ENCODE measurements at regions not wholly inside any gene's neighbourhood (a gene's known extent, or its start where the extent isn't known, plus 50 kb on each side); places are given as distances from the start of the nearest gene placed in this dataset.

GRCh38 chr6:43869079-43869710, 99.2 kb downstream of the VEGFA start:
- DNase-seq (ENCODE audit: low read depth): no peak

- no peak for DNase-seq (ENCODE audit: low read depth)
Observed at GRCh38 chr6:43868467-43868866, 98.5 kb downstream of the VEGFA start.

- DNase-seq (ENCODE audit: low read depth): no peak
Observed at GRCh38 chr6:43867996-43868395, 98.0 kb downstream of the VEGFA start.

GRCh38 chr6:43867246-43867645, 97.2 kb downstream of the VEGFA start:
- DNase-seq (ENCODE audit: low read depth): no peak

GRCh38 chr6:43865932-43866645, 96.1 kb downstream of the VEGFA start:
- no peak for DNase-seq (ENCODE audit: low read depth)

- DNase-seq (ENCODE audit: low read depth): no peak
Observed at GRCh38 chr6:43865086-43865485, 95.1 kb downstream of the VEGFA start.

- DNase-seq (ENCODE audit: low read depth): no peak
Observed at GRCh38 chr6:43862925-43863324, 92.9 kb downstream of the VEGFA start.

GRCh38 chr6:43861212-43861894, 91.3 kb downstream of the VEGFA start:
- DNase-seq (ENCODE audit: low read depth): no peak

- DNase-seq (ENCODE audit: low read depth): no peak
Observed at GRCh38 chr6:43860285-43860684, 90.3 kb downstream of the VEGFA start.

GRCh38 chr6:43859213-43859612, 89.2 kb downstream of the VEGFA start:
- no peak for DNase-seq (ENCODE audit: low read depth)

GRCh38 chr6:43858161-43859153, 88.4 kb downstream of the VEGFA start:
- DNase-seq (ENCODE audit: low read depth): no peak

GRCh38 chr6:43856005-43856765, 86.2 kb downstream of the VEGFA start:
- DNase-seq (ENCODE audit: low read depth): no peak

GRCh38 chr6:43855247-43855646, 85.2 kb downstream of the VEGFA start:
- DNase-seq (ENCODE audit: low read depth): no peak

GRCh38 chr6:43853066-43853650, 83.1 kb downstream of the VEGFA start:
- no peak for DNase-seq (ENCODE audit: low read depth)

- DNase-seq (ENCODE audit: low read depth): no peak
Observed at GRCh38 chr6:43852350-43852864, 82.4 kb downstream of the VEGFA start.

GRCh38 chr6:43851204-43851865, 81.3 kb downstream of the VEGFA start:
- no peak for DNase-seq (ENCODE audit: low read depth)

GRCh38 chr6:43850314-43851203, 80.5 kb downstream of the VEGFA start:
- DNase-seq (ENCODE audit: low read depth): no peak

- DNase-seq (ENCODE audit: low read depth): no peak
Observed at GRCh38 chr6:43849844-43850243, 79.8 kb downstream of the VEGFA start.

Data from stimulated activated CD8-positive, alpha-beta memory T cell treated with anti-CD3 and anti-CD28 coated beads, Interleukin-12 subunit alpha, Interleukin-12 subunit beta, amount 100 ng/mL, for 4 hours (primary cell).